KMS-11 (cell line): ENCODE measurements at regions not wholly inside any gene's neighbourhood (a gene's known extent, or its start where the extent isn't known, plus 50 kb on each side); places are given as distances from the start of the nearest gene placed in this dataset.

Experiments used
- H2AFZ ChIP-seq: fragments of 200-600 bp; sonication (generic); 2 replicates; pipeline ENCODE4 v1.6.1; 2016; ENCODE audit warnings: antibody characterized with exemption, mixed run types, low read depth
- H3K27ac ChIP-seq: fragments of 200-600 bp; sonication (generic); 2 replicates; pipeline ENCODE4 v1.6.1; 2016; ENCODE audit warnings: mild to moderate bottlenecking, mixed run types
- H3K27me3 ChIP-seq: fragments of 200-600 bp; sonication (generic); 2 replicates; pipeline ENCODE4 v1.6.1; 2017; ENCODE audit warnings: mild to moderate bottlenecking, low read depth, mixed run types, moderate library complexity; ENCODE audit not compliant: insufficient read depth
- H3K36me3 ChIP-seq: fragments of 200-600 bp; sonication (generic); 2 replicates; pipeline ENCODE4 v1.6.1; 2017; ENCODE audit warnings: mild to moderate bottlenecking, mixed run types; ENCODE audit not compliant: insufficient read depth
- H3K4me1 ChIP-seq: fragments of 200-600 bp; sonication (generic); 2 replicates; pipeline ENCODE4 v1.6.1; 2016; ENCODE audit warnings: mild to moderate bottlenecking, low read depth, mixed run types; ENCODE audit not compliant: poor library complexity, severe bottlenecking
- H3K4me2 ChIP-seq: fragments of 200-600 bp; sonication (generic); 2 replicates; pipeline ENCODE4 v1.7.0; 2016; ENCODE audit warnings: mild to moderate bottlenecking, mixed run types
- H3K4me3 ChIP-seq: fragments of 200-600 bp; sonication (generic); IDR thresholded peaks from 2 replicates; pipeline ENCODE4 v1.6.1; 2017; ENCODE audit warnings: low read depth, low read length, mixed read lengths; ENCODE audit not compliant: insufficient read depth
- H3K79me2 ChIP-seq: fragments of 200-600 bp; sonication (generic); 2 replicates; pipeline ENCODE4 v1.6.1; 2016; ENCODE audit warnings: low read depth, mixed run types; ENCODE audit not compliant: insufficient read depth
- H3K9ac ChIP-seq: fragments of 200-600 bp; sonication (generic); 2 replicates; pipeline ENCODE4 v1.6.1; 2016; ENCODE audit warnings: mild to moderate bottlenecking, mixed run types
- H4K20me1 ChIP-seq: fragments of 200-600 bp; sonication (generic); 2 replicates; pipeline ENCODE4 v1.6.1; 2016; ENCODE audit warnings: mild to moderate bottlenecking, mixed run types; ENCODE audit not compliant: insufficient read depth
- TF ChIP-seq, protein P1 (sequence below): fragments of 200-600 bp; sonication (generic); conservative IDR thresholded peaks from 2 replicates; pipeline ENCODE4 v1.6.1; 2017; ENCODE audit warnings: low read depth, mild to moderate bottlenecking, antibody characterized with exemption, low read length, moderate library complexity, mixed read lengths

DNA sequence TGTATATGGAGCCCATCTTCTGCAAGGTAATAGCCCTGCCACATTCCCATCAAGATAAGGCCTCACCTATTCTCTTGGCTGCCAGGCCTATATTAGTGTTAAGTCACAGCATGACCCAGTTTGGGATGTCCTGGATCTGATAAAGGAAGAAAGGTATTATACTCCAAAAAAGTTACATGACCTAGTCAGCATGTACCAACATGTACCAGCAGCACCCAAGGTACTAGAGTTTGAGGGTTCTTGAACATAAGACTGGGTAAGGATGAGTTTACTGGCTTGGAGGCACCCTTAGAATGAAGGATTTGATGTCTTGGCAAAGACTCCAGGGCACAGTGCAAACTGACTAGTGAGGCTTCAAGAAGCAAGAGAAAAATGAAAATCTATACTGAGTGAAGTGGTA lies 232.5 kb downstream of the SQOR start:
- Histone ChIP-seq H3K4me1 (no peaks in the 10 kb centered on the region), H3K4me2 (no peak overlapping the region), H3K4me3 (no peak overlapping the region), H3K79me2 (no peaks in the 10 kb centered on the region), H2AFZ (no peak overlapping the region), H3K9ac (no peak overlapping the region), H3K27ac (no peak overlapping the region), H3K36me3 (no peaks in the 10 kb centered on the region), H3K27me3 (no peaks in the 10 kb centered on the region), H4K20me1 (no peaks in the 10 kb centered on the region)
- TF ChIP-seq, protein P1, sequence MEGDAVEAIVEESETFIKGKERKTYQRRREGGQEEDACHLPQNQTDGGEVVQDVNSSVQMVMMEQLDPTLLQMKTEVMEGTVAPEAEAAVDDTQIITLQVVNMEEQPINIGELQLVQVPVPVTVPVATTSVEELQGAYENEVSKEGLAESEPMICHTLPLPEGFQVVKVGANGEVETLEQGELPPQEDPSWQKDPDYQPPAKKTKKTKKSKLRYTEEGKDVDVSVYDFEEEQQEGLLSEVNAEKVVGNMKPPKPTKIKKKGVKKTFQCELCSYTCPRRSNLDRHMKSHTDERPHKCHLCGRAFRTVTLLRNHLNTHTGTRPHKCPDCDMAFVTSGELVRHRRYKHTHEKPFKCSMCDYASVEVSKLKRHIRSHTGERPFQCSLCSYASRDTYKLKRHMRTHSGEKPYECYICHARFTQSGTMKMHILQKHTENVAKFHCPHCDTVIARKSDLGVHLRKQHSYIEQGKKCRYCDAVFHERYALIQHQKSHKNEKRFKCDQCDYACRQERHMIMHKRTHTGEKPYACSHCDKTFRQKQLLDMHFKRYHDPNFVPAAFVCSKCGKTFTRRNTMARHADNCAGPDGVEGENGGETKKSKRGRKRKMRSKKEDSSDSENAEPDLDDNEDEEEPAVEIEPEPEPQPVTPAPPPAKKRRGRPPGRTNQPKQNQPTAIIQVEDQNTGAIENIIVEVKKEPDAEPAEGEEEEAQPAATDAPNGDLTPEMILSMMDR: no peak

DNA sequence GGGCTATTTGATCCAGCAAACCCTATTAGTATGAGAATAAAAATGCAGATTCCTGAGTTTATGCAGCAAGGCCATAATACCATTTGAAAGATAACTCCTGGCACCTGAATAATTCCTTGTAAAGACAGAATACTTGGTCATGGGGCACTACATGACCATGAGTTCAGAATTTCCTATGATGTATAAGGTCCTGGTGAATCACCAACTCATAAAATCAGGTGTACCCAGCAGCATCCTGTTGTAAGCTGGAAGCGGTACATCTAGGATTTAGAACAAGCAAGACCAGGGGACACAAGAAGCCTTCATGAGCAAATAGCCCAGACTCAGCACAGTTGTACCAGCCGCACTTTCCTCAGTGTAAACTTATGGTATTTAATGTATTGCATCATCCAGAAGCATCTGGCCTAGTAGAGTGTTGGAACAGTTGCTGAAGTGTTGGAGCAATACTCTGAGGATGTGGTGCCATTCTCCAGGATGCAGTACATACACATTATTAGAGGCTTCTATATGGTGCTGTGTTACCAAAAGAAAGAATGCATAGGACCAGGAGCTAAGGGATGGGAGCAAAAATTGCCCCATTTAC lies 233.4 kb downstream of the SQOR start:
- TF ChIP-seq, protein P1: no peak
- Histone ChIP-seq H3K27ac (no peak overlapping the region), H3K4me2 (no peak overlapping the region), H3K36me3 (no peaks in the 10 kb centered on the region), H3K4me1 (no peaks in the 10 kb centered on the region), H4K20me1 (no peaks in the 10 kb centered on the region), H3K27me3 (no peaks in the 10 kb centered on the region), H3K9ac (no peak overlapping the region), H2AFZ (no peak overlapping the region), H3K4me3 (no peak overlapping the region), H3K79me2 (no peaks in the 10 kb centered on the region)

DNA sequence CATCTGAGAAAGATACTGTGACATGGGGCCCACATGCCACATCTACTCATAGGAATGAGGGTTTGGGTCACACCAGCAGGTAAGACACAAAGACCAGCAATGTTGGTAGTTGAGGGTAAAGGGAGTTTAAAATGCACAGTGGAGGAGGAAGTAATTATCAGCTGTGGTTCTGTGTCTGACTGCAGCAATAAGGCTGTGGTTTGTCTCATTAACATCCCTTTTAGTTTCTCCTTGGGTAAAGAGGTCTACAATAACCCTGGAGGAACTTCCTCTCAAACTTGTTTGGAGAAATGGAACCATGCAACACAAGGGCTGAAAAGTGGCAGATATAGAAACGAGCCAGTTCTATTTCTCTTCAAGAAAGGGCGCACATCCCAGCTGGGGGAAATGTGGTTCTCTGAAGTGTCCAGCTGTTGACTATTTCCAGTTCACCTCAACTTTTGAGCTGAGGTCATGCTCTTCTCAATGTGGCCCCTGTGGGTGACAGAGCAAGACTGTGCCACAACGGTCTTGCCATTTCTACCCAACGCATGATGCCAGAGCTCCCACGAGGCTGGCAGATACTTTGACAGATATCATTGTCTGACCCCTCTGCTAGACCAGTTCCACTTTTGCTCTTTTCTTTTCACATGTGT lies 234.3 kb downstream of the SQOR start:
- Histone ChIP-seq H4K20me1 (no peaks in the 10 kb centered on the region), H3K79me2 (no peaks in the 10 kb centered on the region), H3K27ac (no peak overlapping the region), H3K4me1 (no peaks in the 10 kb centered on the region), H3K36me3 (no peaks in the 10 kb centered on the region), H3K4me3 (no peak overlapping the region), H3K27me3 (no peaks in the 10 kb centered on the region), H3K9ac (no peak overlapping the region), H2AFZ (no peak overlapping the region), H3K4me2 (no peak overlapping the region)
- TF ChIP-seq, protein P1: no peak

GRCh38 chr15:45871121-45871855 lies 236.5 kb downstream of the SQOR start:
- Histone ChIP-seq H3K79me2 (no peaks in the 10 kb centered on the region), H3K4me2 (no peak overlapping the region), H3K4me1 (no peaks in the 10 kb centered on the region), H4K20me1 (no peaks in the 10 kb centered on the region), H2AFZ (no peak overlapping the region), H3K4me3 (no peak overlapping the region), H3K27ac (no peak overlapping the region), H3K27me3 (no peaks in the 10 kb centered on the region), H3K36me3 (no peaks in the 10 kb centered on the region), H3K9ac (no peak overlapping the region)
- TF ChIP-seq, protein P1: no peak
